Prostate gland (tissue), 2 donors: ENCODE measurements at regions not wholly inside any gene's neighbourhood (a gene's known extent, or its start where the extent isn't known, plus 50 kb on each side); places are given as distances from the start of the nearest gene placed in this dataset.

Experiments
- POLR2AphosphoS5 ChIP-seq: sonication (generic); formaldehyde crosslinking; IDR thresholded peaks from one replicate; pipeline ENCODE4 v1.6.1; 2017; ENCODE audit warnings: antibody characterized with exemption
- TF ChIP-seq, protein P1 (sequence below), 4 experiments: fragments of 200-600 bp in 2 of 4; fragments of 450-650 bp in 2 of 4; sonication (generic) in 2 of 4; IDR thresholded peaks; 1 replicate in 3 of 4; 2 replicates in 1 of 4; pipeline ENCODE4 v1.5.1; 2016 to 2019; ENCODE audit warnings: antibody characterized with exemption in 4 of 4, mild to moderate bottlenecking in 2 of 4, moderate library complexity in 2 of 4

DNA sequence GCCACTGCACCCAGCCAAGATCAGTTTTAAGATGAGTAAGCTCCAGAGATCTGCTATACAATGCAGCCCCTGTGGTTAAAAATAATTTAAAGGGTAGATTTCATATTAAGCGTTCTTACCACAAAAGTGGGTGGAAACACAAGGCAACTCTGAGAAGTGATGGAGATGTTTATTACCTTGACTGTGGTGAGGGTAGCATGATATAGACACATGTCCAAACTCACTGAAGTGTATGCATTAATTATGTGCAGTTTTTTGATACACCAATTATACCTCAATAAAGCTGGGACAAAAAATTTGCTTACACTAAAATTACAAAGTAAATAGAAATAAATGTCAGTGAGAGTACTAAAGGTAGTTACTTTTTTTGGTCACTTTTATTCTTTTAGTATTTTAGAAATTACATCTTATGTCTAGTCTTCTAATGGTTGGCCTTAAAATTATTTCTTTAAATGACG is 696.5 kb downstream of the UQCRFS1 start:
- TF ChIP-seq POLR2AphosphoS5, result no peak
- TF ChIP-seq, protein P1, sequence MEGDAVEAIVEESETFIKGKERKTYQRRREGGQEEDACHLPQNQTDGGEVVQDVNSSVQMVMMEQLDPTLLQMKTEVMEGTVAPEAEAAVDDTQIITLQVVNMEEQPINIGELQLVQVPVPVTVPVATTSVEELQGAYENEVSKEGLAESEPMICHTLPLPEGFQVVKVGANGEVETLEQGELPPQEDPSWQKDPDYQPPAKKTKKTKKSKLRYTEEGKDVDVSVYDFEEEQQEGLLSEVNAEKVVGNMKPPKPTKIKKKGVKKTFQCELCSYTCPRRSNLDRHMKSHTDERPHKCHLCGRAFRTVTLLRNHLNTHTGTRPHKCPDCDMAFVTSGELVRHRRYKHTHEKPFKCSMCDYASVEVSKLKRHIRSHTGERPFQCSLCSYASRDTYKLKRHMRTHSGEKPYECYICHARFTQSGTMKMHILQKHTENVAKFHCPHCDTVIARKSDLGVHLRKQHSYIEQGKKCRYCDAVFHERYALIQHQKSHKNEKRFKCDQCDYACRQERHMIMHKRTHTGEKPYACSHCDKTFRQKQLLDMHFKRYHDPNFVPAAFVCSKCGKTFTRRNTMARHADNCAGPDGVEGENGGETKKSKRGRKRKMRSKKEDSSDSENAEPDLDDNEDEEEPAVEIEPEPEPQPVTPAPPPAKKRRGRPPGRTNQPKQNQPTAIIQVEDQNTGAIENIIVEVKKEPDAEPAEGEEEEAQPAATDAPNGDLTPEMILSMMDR (IDR thresholded peaks at IDR 0.05), result no peak
